ENCODE measurements at regions not wholly inside any gene's neighbourhood (a gene's known extent, or its start where the extent isn't known, plus 50 kb on each side); places are given as distances from the start of the nearest gene placed in this dataset.
"Not testable (repeated sequence)": the region's sequence is repeated elsewhere in the genome, so short reads cannot be mapped to it uniquely, and the experiment has no call there.

DNA sequence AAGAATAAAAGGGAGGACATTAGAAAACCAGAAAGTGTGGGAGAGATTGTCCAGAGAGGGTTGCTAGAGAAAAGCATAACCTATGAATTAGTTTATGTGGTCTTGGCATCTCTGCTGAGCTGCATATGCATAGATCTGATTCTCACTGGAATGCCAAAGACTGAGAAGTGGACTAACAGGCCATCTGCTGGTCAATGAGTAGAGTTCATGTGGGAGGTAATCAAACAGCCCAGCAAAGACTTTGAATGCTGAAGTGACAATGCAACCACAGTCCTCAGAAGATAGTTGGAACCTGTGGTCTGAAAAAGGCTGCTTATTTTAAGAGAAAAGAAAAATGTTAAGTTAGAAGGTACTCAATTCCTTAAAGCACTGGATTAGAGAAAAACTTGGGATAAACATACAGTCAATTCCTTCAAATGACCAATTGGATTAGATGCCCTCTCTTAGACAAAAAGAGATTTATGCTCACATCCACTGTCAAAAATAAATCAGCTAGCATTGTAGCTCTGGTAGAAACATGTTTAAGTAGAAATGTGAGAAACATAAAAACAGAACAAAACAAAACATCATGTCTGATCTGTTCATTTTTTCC is 382.8 kb downstream of the AMY1C start:
- no peak overlapping the region for H3K27ac ChIP-seq (ENCODE audit: insufficient read depth in 1 of 2, low read depth in 1 of 2, low read length in 2 of 2, poor library complexity in 1 of 2, severe bottlenecking in 2 of 2)
- H3K9me3 ChIP-seq (ENCODE audit: control extremely low read depth in 1 of 5, control insufficient read depth in 4 of 5, insufficient read depth in 2 of 5, low read depth in 1 of 5, low read length in 4 of 5), result no peaks in the 10 kb centered on the region
- H3K4me1 ChIP-seq (ENCODE audit: control extremely low read depth in 1 of 4, control insufficient read depth in 4 of 4, insufficient read depth in 4 of 4, low read length in 3 of 4), result no peaks in the 10 kb centered on the region
- ChIA-PET POLR2A (no interaction called here), CTCF (interaction anchor here (0.8 to 3.3 kb wide), 5 partner anchors 10 to 187 kb away, joined by 3 to 17 read pairs (median 5); no protein-coding TSS in a partner anchor)
- H3K4me3 ChIP-seq (ENCODE audit: control insufficient read depth in 1 of 7, extremely low read depth in 1 of 7, insufficient read depth in 4 of 7, low read depth in 2 of 7, low read length in 6 of 7), result no peak overlapping the region
- DNase-seq, result peak; percentile 21 to 54 (median 40)
- H3K27me3 ChIP-seq (replicated peaks in 2 of 5; ENCODE audit: control insufficient read depth in 4 of 5, insufficient read depth in 5 of 5, low read length in 4 of 5), result no peaks in the 10 kb centered on the region
- H3K36me3 ChIP-seq (ENCODE audit: control insufficient read depth in 4 of 4, insufficient read depth in 4 of 4, low read length in 3 of 4), result no peaks in the 10 kb centered on the region

DNA sequence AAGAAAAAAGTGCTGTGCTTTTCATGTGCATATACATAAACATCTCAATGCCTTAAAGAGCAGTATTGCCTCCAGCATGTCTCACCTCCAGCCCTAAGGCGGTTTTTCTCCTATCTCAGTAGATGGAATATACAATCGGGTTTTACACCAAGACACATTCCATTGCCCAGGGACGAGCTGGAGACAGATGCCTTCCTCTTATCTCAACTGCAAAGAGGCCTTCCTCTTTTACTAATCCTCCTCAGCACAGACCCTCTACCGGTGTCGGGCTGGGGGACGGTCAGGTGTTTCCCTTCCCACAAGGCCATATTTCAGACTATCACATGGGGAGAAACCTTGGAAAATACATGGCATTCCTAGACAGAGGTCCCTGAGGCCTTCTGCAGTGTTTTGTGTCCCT is 385.3 kb downstream of the AMY1C start:
- H3K4me1 ChIP-seq (ENCODE audit: control extremely low read depth in 1 of 4, control insufficient read depth in 4 of 4, insufficient read depth in 4 of 4, low read length in 3 of 4); H3K36me3 ChIP-seq (ENCODE audit: control insufficient read depth in 4 of 4, insufficient read depth in 4 of 4, low read length in 3 of 4); DNase-seq; H3K27ac ChIP-seq (ENCODE audit: insufficient read depth in 1 of 2, low read depth in 1 of 2, low read length in 2 of 2, poor library complexity in 1 of 2, severe bottlenecking in 2 of 2); H3K27me3 ChIP-seq (replicated peaks in 2 of 5; ENCODE audit: control insufficient read depth in 4 of 5, insufficient read depth in 5 of 5, low read length in 4 of 5); H3K4me3 ChIP-seq (ENCODE audit: control insufficient read depth in 1 of 7, extremely low read depth in 1 of 7, insufficient read depth in 4 of 7, low read depth in 2 of 7, low read length in 6 of 7); POLR2A ChIA-PET; CTCF ChIA-PET; H3K9me3 ChIP-seq (ENCODE audit: control extremely low read depth in 1 of 5, control insufficient read depth in 4 of 5, insufficient read depth in 2 of 5, low read depth in 1 of 5, low read length in 4 of 5): not testable (repeated sequence)
- WGBS (ENCODE audit: insufficient coverage), result 63% methylated on average over 5 of the region's 6 CpGs

DNA sequence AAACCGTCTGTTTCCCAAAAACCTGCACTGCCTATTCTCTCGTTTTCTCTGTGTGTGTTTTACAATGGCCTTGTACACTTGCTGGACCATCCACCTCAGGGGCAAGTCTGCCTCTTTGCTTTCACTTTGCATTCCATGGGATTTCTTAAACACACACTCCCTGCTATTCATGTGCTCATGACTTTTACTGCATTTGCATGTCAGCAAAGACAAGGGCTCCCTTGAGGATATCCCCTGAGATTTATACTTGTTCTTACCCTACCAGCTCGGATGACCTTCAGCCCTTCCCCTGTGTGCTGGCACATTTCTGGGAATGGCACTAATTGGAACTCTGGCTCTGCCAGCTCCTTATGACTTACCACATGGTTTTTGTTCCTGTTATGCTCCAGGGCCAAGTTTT is 386.9 kb downstream of the AMY1C start:
- ChIA-PET POLR2A (no interaction called here), CTCF (no interaction called here)
- H3K4me3 ChIP-seq (ENCODE audit: control insufficient read depth in 1 of 7, extremely low read depth in 1 of 7, insufficient read depth in 4 of 7, low read depth in 2 of 7, low read length in 6 of 7), result no peak overlapping the region
- H3K4me1 ChIP-seq (ENCODE audit: control extremely low read depth in 1 of 4, control insufficient read depth in 4 of 4, insufficient read depth in 4 of 4, low read length in 3 of 4), result no peaks in the 10 kb centered on the region
- H3K9me3 ChIP-seq (ENCODE audit: control extremely low read depth in 1 of 5, control insufficient read depth in 4 of 5, insufficient read depth in 2 of 5, low read depth in 1 of 5, low read length in 4 of 5), result no peaks in the 10 kb centered on the region
- H3K36me3 ChIP-seq (ENCODE audit: control insufficient read depth in 4 of 4, insufficient read depth in 4 of 4, low read length in 3 of 4), result no peaks in the 10 kb centered on the region
- no peak for DNase-seq
- WGBS (ENCODE audit: insufficient coverage), result 100% methylated on average over 3 of the region's 3 CpGs
- H3K27me3 ChIP-seq (replicated peaks in 2 of 5; ENCODE audit: control insufficient read depth in 4 of 5, insufficient read depth in 5 of 5, low read length in 4 of 5), result no peaks in the 10 kb centered on the region
- no peak overlapping the region for H3K27ac ChIP-seq (ENCODE audit: insufficient read depth in 1 of 2, low read depth in 1 of 2, low read length in 2 of 2, poor library complexity in 1 of 2, severe bottlenecking in 2 of 2)

DNA sequence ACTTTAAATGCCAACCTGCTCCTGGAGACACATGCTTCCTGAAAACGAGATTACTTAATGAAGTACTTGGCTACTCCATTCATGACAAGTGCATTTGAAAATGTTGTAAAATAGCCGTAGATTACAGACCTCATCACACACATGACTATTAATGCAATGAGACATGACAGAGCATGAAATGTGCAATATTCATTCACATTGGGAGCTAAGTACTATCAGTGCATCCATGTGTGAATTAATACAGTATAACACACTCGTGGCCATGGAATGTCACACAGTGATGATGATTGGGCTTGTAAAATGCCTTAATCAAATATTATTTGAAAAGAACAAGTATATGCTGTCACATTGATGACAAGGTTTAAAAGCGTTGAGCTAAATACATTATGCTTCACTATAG is 407.0 kb downstream of the AMY1C start:
- WGBS (ENCODE audit: insufficient coverage), result no CpG with 5 or more reads among the region's 4 CpGs
- CTCF ChIA-PET, result no interaction called here
- POLR2A ChIA-PET, result no interaction called here
- DNase-seq, result no peak
- Histone ChIP-seq H3K4me1 (ENCODE audit: control extremely low read depth in 1 of 4, control insufficient read depth in 4 of 4, insufficient read depth in 4 of 4, low read length in 3 of 4) (no peaks in the 10 kb centered on the region), H3K9me3 (ENCODE audit: control extremely low read depth in 1 of 5, control insufficient read depth in 4 of 5, insufficient read depth in 2 of 5, low read depth in 1 of 5, low read length in 4 of 5) (peaks cover 0 to 3% (median 0%) of the 10 kb centered on the region in 5 experiments), H3K27ac (ENCODE audit: insufficient read depth in 1 of 2, low read depth in 1 of 2, low read length in 2 of 2, poor library complexity in 1 of 2, severe bottlenecking in 2 of 2) (no peak overlapping the region), H3K4me3 (ENCODE audit: control insufficient read depth in 1 of 7, extremely low read depth in 1 of 7, insufficient read depth in 4 of 7, low read depth in 2 of 7, low read length in 6 of 7) (no peak overlapping the region), H3K27me3 (replicated peaks in 2 of 5; ENCODE audit: control insufficient read depth in 4 of 5, insufficient read depth in 5 of 5, low read length in 4 of 5) (no peaks in the 10 kb centered on the region), H3K36me3 (ENCODE audit: control insufficient read depth in 4 of 4, insufficient read depth in 4 of 4, low read length in 3 of 4) (no peaks in the 10 kb centered on the region)

DNA sequence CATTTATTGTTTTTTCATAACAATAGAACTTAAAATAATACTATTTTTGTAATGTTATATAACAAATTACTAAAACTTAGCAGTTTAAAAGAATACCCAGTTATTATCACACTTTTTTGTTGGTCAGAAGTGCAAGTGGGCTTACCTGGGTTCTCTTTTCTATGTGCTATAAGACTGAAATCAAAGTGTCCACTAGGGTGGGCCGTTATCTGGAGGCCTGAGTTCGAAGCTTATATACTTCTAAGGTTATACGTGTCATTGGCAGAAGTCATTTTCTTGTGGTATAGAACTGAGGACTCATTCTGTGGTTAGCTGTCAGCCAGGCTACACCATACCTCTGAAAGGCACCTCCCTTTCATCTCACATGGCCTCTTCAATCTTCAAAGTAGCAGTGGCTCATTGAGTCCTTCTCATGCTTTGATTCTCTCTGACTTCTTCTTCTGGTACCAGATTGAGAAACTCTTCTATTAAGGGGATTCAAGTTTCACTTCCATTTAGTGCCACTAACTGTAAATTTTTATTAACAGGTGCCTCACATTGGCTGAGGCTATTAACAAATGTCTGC is 414.3 kb downstream of the AMY1C start:
- H3K27ac ChIP-seq (ENCODE audit: insufficient read depth in 1 of 2, low read depth in 1 of 2, low read length in 2 of 2, poor library complexity in 1 of 2, severe bottlenecking in 2 of 2), result no peak overlapping the region
- no peaks in the 10 kb centered on the region for H3K27me3 ChIP-seq (replicated peaks in 2 of 5; ENCODE audit: control insufficient read depth in 4 of 5, insufficient read depth in 5 of 5, low read length in 4 of 5)
- H3K4me3 ChIP-seq (ENCODE audit: control insufficient read depth in 1 of 7, extremely low read depth in 1 of 7, insufficient read depth in 4 of 7, low read depth in 2 of 7, low read length in 6 of 7), result no peak overlapping the region
- no peaks in the 10 kb centered on the region for H3K36me3 ChIP-seq (ENCODE audit: control insufficient read depth in 4 of 4, insufficient read depth in 4 of 4, low read length in 3 of 4)
- ChIA-PET CTCF (no interaction called here), POLR2A (no interaction called here)
- WGBS (ENCODE audit: insufficient coverage), result no CpG with 5 or more reads among the region's 3 CpGs
- H3K4me1 ChIP-seq (ENCODE audit: control extremely low read depth in 1 of 4, control insufficient read depth in 4 of 4, insufficient read depth in 4 of 4, low read length in 3 of 4), result no peaks in the 10 kb centered on the region
- H3K9me3 ChIP-seq (ENCODE audit: control extremely low read depth in 1 of 5, control insufficient read depth in 4 of 5, insufficient read depth in 2 of 5, low read depth in 1 of 5, low read length in 4 of 5), result no peaks in the 10 kb centered on the region
- no peak for DNase-seq

DNA sequence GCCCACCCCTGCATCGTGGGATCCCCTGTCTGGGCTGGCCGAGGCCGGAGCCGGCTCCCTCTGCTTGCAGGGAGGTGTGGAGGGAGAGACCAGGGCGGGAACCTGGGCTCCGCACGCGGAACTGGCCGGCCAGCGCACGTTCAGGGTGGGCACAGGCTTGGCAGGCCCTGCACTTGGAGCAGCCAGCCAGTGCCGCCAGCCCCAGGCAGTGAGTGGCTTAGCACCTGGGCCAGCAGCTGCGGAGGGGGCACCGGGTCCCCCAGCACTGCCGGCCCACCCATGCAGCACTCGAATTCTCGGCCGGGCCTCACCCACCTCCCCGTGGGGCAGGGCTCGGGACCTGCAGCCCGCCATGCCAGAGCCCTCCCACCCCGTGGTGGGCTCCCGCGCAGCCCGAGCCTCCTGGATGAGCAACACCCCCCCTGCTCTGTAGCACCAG is 422.6 kb downstream of the AMY1C start:
- H3K27ac ChIP-seq (ENCODE audit: insufficient read depth in 1 of 2, low read depth in 1 of 2, low read length in 2 of 2, poor library complexity in 1 of 2, severe bottlenecking in 2 of 2), result no peak overlapping the region
- ChIA-PET POLR2A (no interaction called here), CTCF (no interaction called here)
- H3K4me3 ChIP-seq (ENCODE audit: control insufficient read depth in 1 of 7, extremely low read depth in 1 of 7, insufficient read depth in 4 of 7, low read depth in 2 of 7, low read length in 6 of 7), result no peak overlapping the region
- no peaks in the 10 kb centered on the region for H3K4me1 ChIP-seq (ENCODE audit: control extremely low read depth in 1 of 4, control insufficient read depth in 4 of 4, insufficient read depth in 4 of 4, low read length in 3 of 4)
- H3K27me3 ChIP-seq (replicated peaks in 2 of 5; ENCODE audit: control insufficient read depth in 4 of 5, insufficient read depth in 5 of 5, low read length in 4 of 5), result no peaks in the 10 kb centered on the region
- WGBS (ENCODE audit: insufficient coverage), result 94% methylated on average over 17 of the region's 25 CpGs
- no peak for DNase-seq
- H3K36me3 ChIP-seq (ENCODE audit: control insufficient read depth in 4 of 4, insufficient read depth in 4 of 4, low read length in 3 of 4), result no peaks in the 10 kb centered on the region
- no peaks in the 10 kb centered on the region for H3K9me3 ChIP-seq (ENCODE audit: control extremely low read depth in 1 of 5, control insufficient read depth in 4 of 5, insufficient read depth in 2 of 5, low read depth in 1 of 5, low read length in 4 of 5)

DNA sequence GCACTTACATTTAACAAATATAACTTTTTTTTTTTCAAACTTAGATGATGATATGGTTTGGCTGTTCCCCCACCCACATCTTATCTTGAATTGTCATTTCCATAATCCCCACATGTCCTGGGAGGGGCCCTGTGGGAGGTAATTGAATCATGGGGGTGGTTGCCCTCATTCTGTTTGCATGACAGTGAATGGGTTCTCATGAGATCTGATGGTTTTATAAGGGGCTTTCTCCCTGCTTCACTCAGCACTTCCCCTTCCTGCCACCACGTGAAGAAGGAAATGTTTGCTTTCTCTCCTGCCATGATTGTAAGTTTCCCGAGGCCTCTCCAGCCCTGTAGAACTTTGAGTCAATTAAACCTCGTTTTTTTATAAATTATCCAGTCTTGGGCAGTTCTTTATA is 432.6 kb downstream of the AMY1C start:
- POLR2A ChIA-PET, result no interaction called here
- Histone ChIP-seq H3K27me3 (replicated peaks in 2 of 5; ENCODE audit: control insufficient read depth in 4 of 5, insufficient read depth in 5 of 5, low read length in 4 of 5) (no peaks in the 10 kb centered on the region), H3K27ac (ENCODE audit: insufficient read depth in 1 of 2, low read depth in 1 of 2, low read length in 2 of 2, poor library complexity in 1 of 2, severe bottlenecking in 2 of 2) (no peak overlapping the region), H3K36me3 (ENCODE audit: control insufficient read depth in 4 of 4, insufficient read depth in 4 of 4, low read length in 3 of 4) (no peaks in the 10 kb centered on the region), H3K4me1 (ENCODE audit: control extremely low read depth in 1 of 4, control insufficient read depth in 4 of 4, insufficient read depth in 4 of 4, low read length in 3 of 4) (no peaks in the 10 kb centered on the region), H3K4me3 (ENCODE audit: control insufficient read depth in 1 of 7, extremely low read depth in 1 of 7, insufficient read depth in 4 of 7, low read depth in 2 of 7, low read length in 6 of 7) (no peak overlapping the region), H3K9me3 (ENCODE audit: control extremely low read depth in 1 of 5, control insufficient read depth in 4 of 5, insufficient read depth in 2 of 5, low read depth in 1 of 5, low read length in 4 of 5) (no peaks in the 10 kb centered on the region)
- CTCF ChIA-PET, result no interaction called here
- DNase-seq, result no peak
- no CpG with 5 or more reads among the region's 3 CpGs for WGBS (ENCODE audit: insufficient coverage)
